Mucosa of descending colon (tissue), 3 donors: ENCODE measurements at regions not wholly inside any gene's neighbourhood (a gene's known extent, or its start where the extent isn't known, plus 50 kb on each side); places are given as distances from the start of the nearest gene placed in this dataset.
"Not testable (repeated sequence)": the region's sequence is repeated elsewhere in the genome, so short reads cannot be mapped to it uniquely, and the experiment has no call there.

Source experiments
- ATAC-seq: fragments of 200-7000 bp; cut with Tn5 transposase; one replicate; pipeline ENCODE4 v1.9.1; 2020; ENCODE audit warnings: mild to moderate bottlenecking, moderate library complexity
- DNase-seq, 3 donors: peaks; one replicate each; pipeline ENCODE4 v3.0.0-alpha.2; 2020
- H3K36me3 ChIP-seq: fragments of 200-600 bp; one replicate; pipeline ENCODE4 v1.8.0; 2021; ENCODE audit warnings: low read depth, mild to moderate bottlenecking
- H3K4me1 ChIP-seq: fragments of 200-600 bp; one replicate; pipeline ENCODE4 v1.8.0; 2021; ENCODE audit warnings: low read depth, mild to moderate bottlenecking
- H3K4me3 ChIP-seq: fragments of 200-600 bp; one replicate; pipeline ENCODE4 v1.8.0; 2021; ENCODE audit warnings: mild to moderate bottlenecking
- H3K9me3 ChIP-seq: fragments of 200-600 bp; one replicate; pipeline ENCODE4 v1.8.0; 2021; ENCODE audit warnings: mild to moderate bottlenecking
- CTCF ChIP-seq: fragments of 200-600 bp; IDR thresholded peaks from one replicate; pipeline ENCODE4 v1.8.0; 2022; ENCODE audit warnings: antibody characterized with exemption, mild to moderate bottlenecking
- intact Hi-C, 2 donors: fragments of 100-400 bp; cut with DNase I in 1 of 2; cut with micrococcal nuclease in 1 of 2; formaldehyde crosslinking; loops; one replicate each; pipeline versions ENCODE4 v1.11.0 to v1.11.1; 2022; cut with DNase I, micrococcal nuclease
- donor health status: DM: no; HTN: no; CAD: no; lungs with moderate emphysema.
- donor health status: DM: no; HTN: no; CAD: no.
- donor health status: DM: no; HTN: yes; CAD: no.

- no peak for TF ChIP-seq CTCF
- Histone ChIP-seq H3K9me3 (peaks cover 15% of the 10 kb centered on the region), H3K4me3 (no peak overlapping the region), H3K4me1 (peaks cover 11% of the 10 kb centered on the region), H3K36me3 (no peaks in the 10 kb centered on the region)
- intact Hi-C loops = no loop called here
- DNase-seq (no peak), ATAC-seq (no peak)
These were observed 228.5 kb downstream of the ZNF326 start for GRCh38 chr1:90223401-90223800.

GRCh38 chr1:90220941-90221693 lies 226.2 kb downstream of the ZNF326 start:
- peaks cover 11% of the 10 kb centered on the region for H3K4me1 ChIP-seq
- ATAC-seq (peak; percentile 92), DNase-seq (no peak)
- no peak overlapping the region for H3K4me3 ChIP-seq
- intact Hi-C loops = no loop called here
- peaks cover 11% of the 10 kb centered on the region for H3K9me3 ChIP-seq
- no peaks in the 10 kb centered on the region for H3K36me3 ChIP-seq
- TF ChIP-seq CTCF = no peak

- no peak overlapping the region for H3K4me3 ChIP-seq
- no peak for TF ChIP-seq CTCF
- DNase-seq (no peak), ATAC-seq (no peak)
- no peaks in the 10 kb centered on the region for H3K36me3 ChIP-seq
- intact Hi-C loops = no loop called here
- peaks cover 11% of the 10 kb centered on the region for H3K4me1 ChIP-seq
- peaks cover 5% of the 10 kb centered on the region for H3K9me3 ChIP-seq
These were observed 225.6 kb downstream of the ZNF326 start for GRCh38 chr1:90220496-90220895.

- H3K36me3 ChIP-seq, intact Hi-C loops, H3K4me3 ChIP-seq, H3K9me3 ChIP-seq: not testable (repeated sequence)
- peak; percentile 29 for ATAC-seq
- peaks cover 11% of the 10 kb centered on the region for H3K4me1 ChIP-seq
- DNase-seq = peak; percentile 68 to 81 (median 70)
These were observed 224.4 kb downstream of the ZNF326 start for GRCh38 chr1:90219166-90219871.

- Histone ChIP-seq H3K36me3 (no peaks in the 10 kb centered on the region), H3K9me3 (no peaks in the 10 kb centered on the region), H3K4me3 (no peak overlapping the region), H3K4me1 (no peaks in the 10 kb centered on the region)
- TF ChIP-seq CTCF = no peak
- DNase-seq = no peak
- peak; percentile 67 for ATAC-seq
- intact Hi-C loops = no loop called here
These were observed 216.0 kb downstream of the ZNF326 start for GRCh38 chr1:90210633-90211491.
